B cell (primary cell): ENCODE measurements at regions not wholly inside any gene's neighbourhood (a gene's known extent, or its start where the extent isn't known, plus 50 kb on each side); places are given as distances from the start of the nearest gene placed in this dataset.

Experiments
- EZH2 ChIP-seq: IDR thresholded peaks from 2 replicates; pipeline ENCODE4 v1.6.1; 2012; ENCODE audit warnings: borderline replicate concordance, low read depth, mild to moderate bottlenecking, moderate library complexity, low read length; ENCODE audit not compliant: insufficient read depth, poor library complexity, severe bottlenecking
- TF ChIP-seq, protein P1 (sequence below): fragments of 200-600 bp; IDR thresholded peaks from one replicate; pipeline ENCODE4 v1.8.0; 2022; ENCODE audit warnings: antibody characterized with exemption, mild to moderate bottlenecking

DNA sequence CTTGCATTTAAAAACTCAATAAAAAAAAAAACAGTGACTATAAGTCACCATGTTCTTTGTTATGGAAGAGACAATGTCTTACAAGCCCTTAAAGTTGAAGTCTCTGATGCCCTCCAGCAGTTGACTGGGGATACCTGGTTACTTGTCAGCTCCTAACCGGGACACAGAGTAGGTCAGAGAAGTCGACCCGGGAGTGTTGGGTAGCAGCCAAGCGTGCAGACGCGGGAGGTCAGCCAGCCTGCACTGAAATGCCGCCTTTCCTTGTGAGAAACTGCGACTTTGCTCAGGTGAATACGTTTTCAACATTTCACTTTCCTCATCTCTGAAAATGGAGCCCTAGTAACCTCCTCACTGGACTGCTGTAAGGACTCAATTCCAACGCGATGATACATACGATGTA, 81.8 kb downstream of the F11 start:
- TF ChIP-seq, protein P1, sequence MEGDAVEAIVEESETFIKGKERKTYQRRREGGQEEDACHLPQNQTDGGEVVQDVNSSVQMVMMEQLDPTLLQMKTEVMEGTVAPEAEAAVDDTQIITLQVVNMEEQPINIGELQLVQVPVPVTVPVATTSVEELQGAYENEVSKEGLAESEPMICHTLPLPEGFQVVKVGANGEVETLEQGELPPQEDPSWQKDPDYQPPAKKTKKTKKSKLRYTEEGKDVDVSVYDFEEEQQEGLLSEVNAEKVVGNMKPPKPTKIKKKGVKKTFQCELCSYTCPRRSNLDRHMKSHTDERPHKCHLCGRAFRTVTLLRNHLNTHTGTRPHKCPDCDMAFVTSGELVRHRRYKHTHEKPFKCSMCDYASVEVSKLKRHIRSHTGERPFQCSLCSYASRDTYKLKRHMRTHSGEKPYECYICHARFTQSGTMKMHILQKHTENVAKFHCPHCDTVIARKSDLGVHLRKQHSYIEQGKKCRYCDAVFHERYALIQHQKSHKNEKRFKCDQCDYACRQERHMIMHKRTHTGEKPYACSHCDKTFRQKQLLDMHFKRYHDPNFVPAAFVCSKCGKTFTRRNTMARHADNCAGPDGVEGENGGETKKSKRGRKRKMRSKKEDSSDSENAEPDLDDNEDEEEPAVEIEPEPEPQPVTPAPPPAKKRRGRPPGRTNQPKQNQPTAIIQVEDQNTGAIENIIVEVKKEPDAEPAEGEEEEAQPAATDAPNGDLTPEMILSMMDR: no peak
- no peak for TF ChIP-seq EZH2
